MCF 10A (cell line): ENCODE measurements at regions not wholly inside any gene's neighbourhood (a gene's known extent, or its start where the extent isn't known, plus 50 kb on each side); places are given as distances from the start of the nearest gene placed in this dataset.

ENCODE experiments used
- BruUV-seq: library from RNA; stranded (reverse); fragments of 400-500 nt; replicated peaks from 2 replicates; lab custom pipeline; 2021; lab: Mats Ljungman, UMichigan
- CTCF ChIA-PET: fragments of 300-600 bp; sonication (Branson Sonifier 250); formaldehyde crosslinking; extraction: SDS; loops from one replicate; lab custom pipeline; 2021; ENCODE audit warnings: antibody characterized with exemption, inconsistent platforms; lab: Yijun Ruan, JAX
- POLR2A ChIA-PET: fragments of 300-600, 350-650 bp; sonication (Branson Sonifier 250); formaldehyde crosslinking; extraction: SDS; loops from one replicate; lab custom pipeline; 2020; ENCODE audit warnings: antibody characterized with exemption, inconsistent platforms; lab: Yijun Ruan, JAX
- DNase-seq: peaks from one replicate; pipeline ENCODE4 v3.0.0-alpha.2; 2018; ENCODE audit not compliant: unreplicated experiment
- H3K27ac Mint-ChIP-seq: one replicate; pipeline ENCODE4 v1.8.0; 2022; ENCODE audit warnings: mild to moderate bottlenecking, low read depth, mixed read lengths; ENCODE audit not compliant: unreplicated experiment
- H3K27me3 Mint-ChIP-seq: one replicate; pipeline ENCODE4 v1.8.0; 2022; ENCODE audit warnings: mixed read lengths; ENCODE audit not compliant: insufficient read depth, unreplicated experiment
- H3K36me3 Mint-ChIP-seq: one replicate; pipeline ENCODE4 v1.8.0; 2022; ENCODE audit warnings: mild to moderate bottlenecking, moderate library complexity, mixed read lengths; ENCODE audit not compliant: insufficient read depth, unreplicated experiment
- H3K4me1 Mint-ChIP-seq: one replicate; pipeline ENCODE4 v1.8.0; 2022; ENCODE audit warnings: mixed read lengths; ENCODE audit not compliant: insufficient read depth, unreplicated experiment
- H3K4me3 Mint-ChIP-seq: one replicate; pipeline ENCODE4 v1.8.0; 2022; ENCODE audit warnings: mild to moderate bottlenecking, moderate library complexity, mixed read lengths; ENCODE audit not compliant: unreplicated experiment
- H3K9me3 Mint-ChIP-seq: one replicate; pipeline ENCODE4 v1.8.0; 2022; ENCODE audit warnings: mixed read lengths; ENCODE audit not compliant: unreplicated experiment
- intact Hi-C: fragments of 100-400 bp; cut with micrococcal nuclease; formaldehyde crosslinking; loops from 2 replicates; pipeline ENCODE4 v1.14.1; 2022
- TF ChIP-seq, protein P1 (sequence below): fragments of 200-600 bp; IDR thresholded peaks from one replicate; pipeline ENCODE4 v1.8.0; 2022; ENCODE audit warnings: antibody characterized with exemption, mild to moderate bottlenecking; ENCODE audit not compliant: unreplicated experiment

DNA sequence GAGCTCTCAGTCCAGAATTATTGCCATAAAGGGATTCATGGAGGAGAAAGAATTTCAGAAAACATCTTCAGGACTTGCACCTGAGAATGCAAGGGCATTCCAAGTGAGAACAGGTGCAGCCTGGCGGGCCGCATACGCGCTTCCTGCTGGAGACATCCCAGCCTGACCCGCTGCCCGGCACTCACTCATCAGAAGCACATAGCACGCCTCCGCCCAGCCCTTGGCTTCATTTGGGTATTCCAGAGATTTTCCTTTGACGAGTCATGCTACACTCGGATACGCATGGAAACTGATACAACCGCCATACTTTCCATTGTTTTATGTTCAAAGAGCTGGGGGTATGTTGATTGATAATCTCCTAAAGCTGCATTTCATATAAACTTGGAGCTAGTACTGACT is 228.0 kb upstream of the ID2 start:
- Mint-ChIP-seq H3K4me1 (no peaks in the 10 kb centered on the region), H3K27ac (no peak overlapping the region), H3K27me3 (no peaks in the 10 kb centered on the region), H3K9me3 (peaks cover 8% of the 10 kb centered on the region), H3K36me3 (no peaks in the 10 kb centered on the region), H3K4me3 (no peak overlapping the region)
- CTCF ChIA-PET, result interaction anchor here (0.6 kb wide), 1 partner anchor 151 kb away, joined by 3 read pairs; no protein-coding TSS in a partner anchor
- TF ChIP-seq, protein P1, sequence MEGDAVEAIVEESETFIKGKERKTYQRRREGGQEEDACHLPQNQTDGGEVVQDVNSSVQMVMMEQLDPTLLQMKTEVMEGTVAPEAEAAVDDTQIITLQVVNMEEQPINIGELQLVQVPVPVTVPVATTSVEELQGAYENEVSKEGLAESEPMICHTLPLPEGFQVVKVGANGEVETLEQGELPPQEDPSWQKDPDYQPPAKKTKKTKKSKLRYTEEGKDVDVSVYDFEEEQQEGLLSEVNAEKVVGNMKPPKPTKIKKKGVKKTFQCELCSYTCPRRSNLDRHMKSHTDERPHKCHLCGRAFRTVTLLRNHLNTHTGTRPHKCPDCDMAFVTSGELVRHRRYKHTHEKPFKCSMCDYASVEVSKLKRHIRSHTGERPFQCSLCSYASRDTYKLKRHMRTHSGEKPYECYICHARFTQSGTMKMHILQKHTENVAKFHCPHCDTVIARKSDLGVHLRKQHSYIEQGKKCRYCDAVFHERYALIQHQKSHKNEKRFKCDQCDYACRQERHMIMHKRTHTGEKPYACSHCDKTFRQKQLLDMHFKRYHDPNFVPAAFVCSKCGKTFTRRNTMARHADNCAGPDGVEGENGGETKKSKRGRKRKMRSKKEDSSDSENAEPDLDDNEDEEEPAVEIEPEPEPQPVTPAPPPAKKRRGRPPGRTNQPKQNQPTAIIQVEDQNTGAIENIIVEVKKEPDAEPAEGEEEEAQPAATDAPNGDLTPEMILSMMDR, result no peak
- POLR2A ChIA-PET, result interaction anchor here (0.8 kb wide), 1 partner anchor 228 kb away, joined by 4 read pairs; the partner anchor contains the start of gene ID2
- BruUV-seq, result no TSS peak
- intact Hi-C loops, result no loop called here
- peak; percentile 5 for DNase-seq

DNA sequence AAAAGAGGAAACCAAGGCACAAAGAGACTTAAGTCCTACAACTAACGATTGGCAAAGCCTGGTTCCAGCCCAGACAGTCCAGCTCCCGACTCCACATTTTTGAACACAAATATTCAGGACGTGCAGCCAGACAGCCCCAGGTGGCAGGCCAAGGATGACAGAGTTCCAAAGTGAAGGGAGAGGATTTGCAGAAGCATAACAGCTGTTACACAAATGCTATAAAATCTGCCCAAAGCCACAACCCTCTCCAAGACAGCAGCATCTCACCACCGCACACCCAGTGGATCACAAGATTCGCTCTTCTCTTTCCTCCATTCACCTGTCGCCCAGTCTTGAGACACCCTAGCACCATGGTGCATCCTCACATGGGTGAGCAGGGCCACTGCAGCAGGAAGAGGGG is 227.1 kb upstream of the ID2 start:
- no TSS peak for BruUV-seq
- intact Hi-C loops, result no loop called here
- H3K36me3 Mint-ChIP-seq, result no peaks in the 10 kb centered on the region
- TF ChIP-seq, protein P1, result no peak
- peaks cover 8% of the 10 kb centered on the region for H3K9me3 Mint-ChIP-seq
- no peaks in the 10 kb centered on the region for H3K4me1 Mint-ChIP-seq
- H3K27ac Mint-ChIP-seq, result no peak overlapping the region
- no peak for DNase-seq
- ChIA-PET CTCF (interaction anchor here (0.7 kb wide), 1 partner anchor 154 kb away, joined by 3 read pairs; no protein-coding TSS in a partner anchor), POLR2A (no interaction called here)
- H3K27me3 Mint-ChIP-seq, result no peaks in the 10 kb centered on the region
- no peak overlapping the region for H3K4me3 Mint-ChIP-seq

DNA sequence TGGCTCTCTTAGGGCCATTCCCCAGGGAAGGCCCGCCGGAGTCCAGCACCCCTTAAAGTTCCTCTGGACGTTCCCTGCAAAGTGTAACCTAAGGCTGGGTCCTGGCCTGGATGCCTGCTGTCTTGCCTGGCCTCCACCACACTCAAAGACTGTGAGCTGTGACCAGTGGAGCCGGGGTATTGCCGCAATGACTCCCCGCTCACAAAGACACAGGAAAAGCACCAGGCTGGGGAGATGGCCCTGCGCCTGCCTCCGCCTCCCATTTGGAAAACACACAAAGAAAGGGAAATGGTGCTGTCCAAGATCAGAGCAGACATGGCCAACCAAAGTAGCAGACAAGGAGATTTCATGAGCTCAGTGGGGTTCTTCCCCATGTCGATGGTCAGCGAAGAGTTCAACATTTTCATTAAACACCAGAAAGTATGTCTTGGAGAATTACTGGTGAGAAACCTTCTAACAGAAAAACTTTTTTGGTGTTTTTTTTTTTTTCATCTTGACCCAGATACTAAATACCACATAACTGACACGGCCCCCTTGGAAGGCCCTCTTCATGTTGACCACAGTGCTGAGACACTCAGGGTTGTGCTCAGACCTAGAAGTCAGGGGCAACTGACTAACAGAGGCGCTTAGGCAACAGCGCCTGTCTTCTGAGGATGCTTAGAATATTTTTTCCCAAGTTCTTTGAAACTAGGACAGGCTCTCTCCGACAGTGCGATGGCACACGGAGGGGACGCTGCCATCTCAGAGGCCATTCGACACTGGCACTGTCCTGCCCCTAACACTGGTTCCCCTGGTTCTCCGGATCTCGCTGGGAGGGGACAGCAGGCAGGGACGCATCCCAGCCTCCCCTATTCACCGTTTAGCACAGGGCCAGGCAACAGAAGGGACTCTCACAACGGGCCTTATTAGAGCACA is 226.4 kb upstream of the ID2 start:
- CTCF ChIA-PET, result interaction anchor here (0.6 to 0.9 kb wide), 3 partner anchors 16 to 173 kb away, joined by 3 to 5 read pairs (median 3); no protein-coding TSS in a partner anchor

More for the DNA sequence above, 226.4 kb upstream of the ID2 start:
- TF ChIP-seq, protein P1, result no peak
- H3K27me3 Mint-ChIP-seq, result no peaks in the 10 kb centered on the region
- POLR2A ChIA-PET, result no interaction called here
- H3K4me3 Mint-ChIP-seq, result no peak overlapping the region
- BruUV-seq, result no TSS peak
- no peak for DNase-seq
- no peak overlapping the region for H3K27ac Mint-ChIP-seq
- no peaks in the 10 kb centered on the region for H3K4me1 Mint-ChIP-seq
- H3K9me3 Mint-ChIP-seq, result peaks cover 8% of the 10 kb centered on the region
- H3K36me3 Mint-ChIP-seq, result no peaks in the 10 kb centered on the region
- intact Hi-C loops, result no loop called here
